ENCODE measurements at regions not wholly inside any gene's neighbourhood (a gene's known extent, or its start where the extent isn't known, plus 50 kb on each side); places are given as distances from the start of the nearest gene placed in this dataset.

- WGBS = 46% methylated on average over 5 of the region's 5 CpGs
- Histone ChIP-seq H3K27ac (no peak overlapping the region), H3K27me3 (replicated peaks; ENCODE audit: insufficient read depth) (no peaks in the 10 kb centered on the region), H3K4me3 (no peak overlapping the region), H3K36me3 (no peaks in the 10 kb centered on the region), H3K9me3 (no peaks in the 10 kb centered on the region), H3K4me1 (replicated peaks) (no peaks in the 10 kb centered on the region)
- TF ChIP-seq, protein P1, sequence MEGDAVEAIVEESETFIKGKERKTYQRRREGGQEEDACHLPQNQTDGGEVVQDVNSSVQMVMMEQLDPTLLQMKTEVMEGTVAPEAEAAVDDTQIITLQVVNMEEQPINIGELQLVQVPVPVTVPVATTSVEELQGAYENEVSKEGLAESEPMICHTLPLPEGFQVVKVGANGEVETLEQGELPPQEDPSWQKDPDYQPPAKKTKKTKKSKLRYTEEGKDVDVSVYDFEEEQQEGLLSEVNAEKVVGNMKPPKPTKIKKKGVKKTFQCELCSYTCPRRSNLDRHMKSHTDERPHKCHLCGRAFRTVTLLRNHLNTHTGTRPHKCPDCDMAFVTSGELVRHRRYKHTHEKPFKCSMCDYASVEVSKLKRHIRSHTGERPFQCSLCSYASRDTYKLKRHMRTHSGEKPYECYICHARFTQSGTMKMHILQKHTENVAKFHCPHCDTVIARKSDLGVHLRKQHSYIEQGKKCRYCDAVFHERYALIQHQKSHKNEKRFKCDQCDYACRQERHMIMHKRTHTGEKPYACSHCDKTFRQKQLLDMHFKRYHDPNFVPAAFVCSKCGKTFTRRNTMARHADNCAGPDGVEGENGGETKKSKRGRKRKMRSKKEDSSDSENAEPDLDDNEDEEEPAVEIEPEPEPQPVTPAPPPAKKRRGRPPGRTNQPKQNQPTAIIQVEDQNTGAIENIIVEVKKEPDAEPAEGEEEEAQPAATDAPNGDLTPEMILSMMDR (IDR thresholded peaks at IDR 0.05) = no peak
- TF ChIP-seq POLR2A (IDR thresholded peaks at IDR 0.05) (no peak), POLR2AphosphoS5 (IDR thresholded peaks at IDR 0.05) (no peak)
- DNase-seq (ENCODE audit: low spot score) = no peak
- intact Hi-C loops (cut with DNase I) = no loop called here
Measured at GRCh38 chr12:126454581-126454980, 1389.3 kb downstream of the AACS start.

DNA sequence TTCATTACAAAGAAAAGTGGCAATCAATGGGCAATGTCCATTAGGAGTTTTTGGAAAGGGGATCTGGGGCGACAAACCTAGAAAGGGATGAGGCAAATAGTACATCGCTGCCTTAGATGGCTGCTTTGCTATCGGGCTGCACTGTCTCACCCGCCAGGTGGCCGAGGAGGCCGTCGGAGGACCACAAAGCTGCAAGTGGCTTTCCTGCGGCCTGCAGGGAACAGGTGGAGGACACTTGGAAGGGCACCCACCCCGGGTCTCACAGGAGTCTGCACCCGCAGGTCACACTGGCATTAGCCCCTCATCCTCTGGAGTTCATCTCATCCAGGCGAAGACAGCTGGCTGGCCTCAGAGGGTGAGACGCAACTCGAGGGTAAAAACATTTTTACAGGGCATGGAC, 1392.5 kb downstream of the AACS start:
- WGBS = 94% methylated on average over 13 of the region's 13 CpGs

GRCh38 chr12:126464153-126464552, 1398.9 kb downstream of the AACS start:
- Histone ChIP-seq H3K4me3 (no peak overlapping the region), H3K9me3 (no peaks in the 10 kb centered on the region), H3K36me3 (no peaks in the 10 kb centered on the region), H3K4me1 (replicated peaks) (no peaks in the 10 kb centered on the region), H3K27ac (no peak overlapping the region), H3K27me3 (replicated peaks; ENCODE audit: insufficient read depth) (no peaks in the 10 kb centered on the region)
- intact Hi-C loops (cut with DNase I) = no loop called here
- DNase-seq (ENCODE audit: low spot score) = no peak
- 90% methylated on average over 5 of the region's 5 CpGs for WGBS
- TF ChIP-seq POLR2A (IDR thresholded peaks at IDR 0.05) (no peak), POLR2AphosphoS5 (IDR thresholded peaks at IDR 0.05) (no peak)
- TF ChIP-seq, protein P1 (IDR thresholded peaks at IDR 0.05) = no peak

More for the DNA sequence above, 1392.5 kb downstream of the AACS start:
- no peak for DNase-seq (ENCODE audit: low spot score)
- no peak overlapping the region for H3K27ac ChIP-seq
- H3K27me3 ChIP-seq (replicated peaks; ENCODE audit: insufficient read depth) = no peaks in the 10 kb centered on the region
- no peaks in the 10 kb centered on the region for H3K36me3 ChIP-seq
- no peaks in the 10 kb centered on the region for H3K4me1 ChIP-seq (replicated peaks)
- TF ChIP-seq, protein P1 (IDR thresholded peaks at IDR 0.05) = no peak
- TF ChIP-seq POLR2AphosphoS5 (IDR thresholded peaks at IDR 0.05) = no peak
- TF ChIP-seq POLR2A (IDR thresholded peaks at IDR 0.05) = no peak
- no peaks in the 10 kb centered on the region for H3K9me3 ChIP-seq
- intact Hi-C loops (cut with DNase I) = no loop called here
- no peak overlapping the region for H3K4me3 ChIP-seq

GRCh38 chr12:126469211-126469610, 1404.0 kb downstream of the AACS start:
- WGBS = 83% methylated on average over 2 of the region's 2 CpGs
- Histone ChIP-seq H3K9me3 (no peaks in the 10 kb centered on the region), H3K4me3 (no peak overlapping the region), H3K27me3 (replicated peaks; ENCODE audit: insufficient read depth) (no peaks in the 10 kb centered on the region), H3K4me1 (replicated peaks) (no peaks in the 10 kb centered on the region), H3K27ac (no peak overlapping the region), H3K36me3 (no peaks in the 10 kb centered on the region)
- no peak for DNase-seq (ENCODE audit: low spot score)
- intact Hi-C loops (cut with DNase I) = no loop called here
- TF ChIP-seq POLR2A (IDR thresholded peaks at IDR 0.05) (no peak), POLR2AphosphoS5 (IDR thresholded peaks at IDR 0.05) (no peak)
- TF ChIP-seq, protein P1 (IDR thresholded peaks at IDR 0.05) = no peak

DNA sequence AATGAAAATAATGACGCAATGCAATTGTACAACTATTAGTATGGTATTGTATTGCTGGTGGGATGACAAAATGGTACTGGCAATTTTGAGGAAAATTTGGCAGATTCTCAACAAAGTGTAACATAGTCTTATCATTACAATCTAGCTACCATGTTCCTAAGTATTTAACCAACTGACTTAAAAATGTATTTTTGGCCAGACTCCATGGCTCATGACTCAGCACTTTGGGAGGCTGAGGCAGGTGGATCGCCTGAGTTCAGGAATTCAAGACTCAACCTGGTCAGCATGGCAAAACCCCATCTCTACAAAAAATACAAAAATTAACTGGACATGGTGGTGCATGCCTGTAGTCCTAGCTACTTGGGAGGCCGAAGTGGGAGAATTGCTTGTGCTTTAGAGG, 1409.5 kb downstream of the AACS start:
- H3K27ac ChIP-seq = no peak overlapping the region
- DNase-seq (ENCODE audit: low spot score) = no peak
- no peaks in the 10 kb centered on the region for H3K4me1 ChIP-seq (replicated peaks)
- H3K4me3 ChIP-seq = no peak overlapping the region
- no peaks in the 10 kb centered on the region for H3K9me3 ChIP-seq
- WGBS = 92% methylated on average over 3 of the region's 3 CpGs
- no peaks in the 10 kb centered on the region for H3K36me3 ChIP-seq
- H3K27me3 ChIP-seq (replicated peaks; ENCODE audit: insufficient read depth) = no peaks in the 10 kb centered on the region
- TF ChIP-seq POLR2AphosphoS5 (IDR thresholded peaks at IDR 0.05) (no peak), POLR2A (IDR thresholded peaks at IDR 0.05) (no peak)
- TF ChIP-seq, protein P1 (IDR thresholded peaks at IDR 0.05) = no peak
- intact Hi-C loops (cut with DNase I) = no loop called here

Measured in prostate gland (tissue), 2 donors.